ENCODE measurements at regions not wholly inside any gene's neighbourhood (a gene's known extent, or its start where the extent isn't known, plus 50 kb on each side); places are given as distances from the start of the nearest gene placed in this dataset.

- H3K4me2 ChIP-seq (ENCODE audit: low read depth, low read length): no peak overlapping the region
- BruUV-seq (replicated peaks): no TSS peak
- H3K4me3 ChIP-seq (replicated peaks in 1 of 3; ENCODE audit: insufficient read depth in 1 of 3, low read depth in 2 of 3, low read length in 3 of 3): no peak overlapping the region
- DNase-seq (ENCODE audit: low spot score) (no peak), FAIRE-seq (no peak), ATAC-seq (no peak)
- H3K27me3 ChIP-seq (ENCODE audit: control insufficient read depth in 1 of 2, insufficient read depth in 2 of 2, low read length in 2 of 2): no peaks in the 10 kb centered on the region
- H4K20me1 ChIP-seq (ENCODE audit: insufficient read depth, low read length): no peaks in the 10 kb centered on the region
- 31% methylated on average over 4 of the region's 4 CpGs for WGBS (ENCODE audit: low lambda C conversion rate)
- H2AFZ ChIP-seq (ENCODE audit: low read length): no peak overlapping the region
- TF ChIP-seq ZNF354B (CRISPR knock-in tag; IDR thresholded peaks at IDR 0.05) (no peak), MED1 (CRISPR knock-in tag; IDR thresholded peaks at IDR 0.05) (no peak), RXRA (CRISPR knock-in tag; IDR thresholded peaks at IDR 0.05) (no peak), LBX2 (CRISPR knock-in tag; IDR thresholded peaks at IDR 0.05; ENCODE audit: borderline replicate concordance) (no peak), MXD3 (CRISPR knock-in tag; IDR thresholded peaks at IDR 0.05) (no peak), ZNF546 (CRISPR knock-in tag; conservative IDR thresholded peaks at IDR 0.05) (no peak), HMG20B (CRISPR knock-in tag; conservative IDR thresholded peaks at IDR 0.05) (no peak), YY1 (IDR thresholded peaks at IDR 0.05; ENCODE audit: insufficient read depth, insufficient replicate concordance, low read depth, low read length) (no peak)
- POLR2A ChIA-PET: no interaction called here
- no peaks in the 10 kb centered on the region for H3K36me3 ChIP-seq (replicated peaks in 1 of 2; ENCODE audit: control insufficient read depth in 1 of 2, insufficient read depth in 2 of 2, low read length in 2 of 2)
- intact Hi-C loops (cut with micrococcal nuclease; ENCODE audit: unreplicated experiment) (no loop called here), in situ Hi-C loops (cut with HindIII; ENCODE audit: extremely low pct_ligation_motif_present, low pct_unique_long_range_greater_than_20kb) (no loop called here)
- no peaks in the 10 kb centered on the region for H3K4me1 ChIP-seq (ENCODE audit: insufficient read depth, low read length)
- no peak overlapping the region for H3K27ac ChIP-seq (ENCODE audit: extremely low read length, insufficient read depth, low read length)
- no peak overlapping the region for H3K9ac ChIP-seq (ENCODE audit: insufficient read depth, low read depth, low read length)
- no peaks in the 10 kb centered on the region for H3K79me2 ChIP-seq (ENCODE audit: insufficient read depth, low read length)
- CTCF ChIA-PET (ENCODE audit: low intra/inter-chr PET ratio, low total read pairs): no interaction called here
- H3K9me3 ChIP-seq (ENCODE audit: low read length): peaks cover 95% of the 10 kb centered on the region
Measured at GRCh38 chr11:41950470-41951143, 491.2 kb upstream of the LRRC4C start.

- BruUV-seq (replicated peaks): no TSS peak
- no peak for FAIRE-seq
Measured at GRCh38 chr11:41954034-41954433, 494.6 kb upstream of the LRRC4C start.

More at GRCh38 chr11:41954034-41954433, 494.6 kb upstream of the LRRC4C start:
- Histone ChIP-seq H3K27ac (ENCODE audit: extremely low read length, insufficient read depth, low read length) (no peak overlapping the region), H3K36me3 (replicated peaks in 1 of 2; ENCODE audit: control insufficient read depth in 1 of 2, insufficient read depth in 2 of 2, low read length in 2 of 2) (no peaks in the 10 kb centered on the region), H3K79me2 (ENCODE audit: insufficient read depth, low read length) (no peaks in the 10 kb centered on the region), H3K4me2 (ENCODE audit: low read depth, low read length) (no peak overlapping the region), H3K9ac (ENCODE audit: insufficient read depth, low read depth, low read length) (no peak overlapping the region), H4K20me1 (ENCODE audit: insufficient read depth, low read length) (no peaks in the 10 kb centered on the region), H3K4me3 (replicated peaks in 1 of 3; ENCODE audit: insufficient read depth in 1 of 3, low read depth in 2 of 3, low read length in 3 of 3) (no peak overlapping the region), H2AFZ (ENCODE audit: low read length) (no peak overlapping the region), H3K9me3 (ENCODE audit: low read length) (peaks cover 97% of the 10 kb centered on the region), H3K4me1 (ENCODE audit: insufficient read depth, low read length) (no peaks in the 10 kb centered on the region), H3K27me3 (ENCODE audit: control insufficient read depth in 1 of 2, insufficient read depth in 2 of 2, low read length in 2 of 2) (no peaks in the 10 kb centered on the region)
- in situ Hi-C loops (cut with HindIII; ENCODE audit: extremely low pct_ligation_motif_present, low pct_unique_long_range_greater_than_20kb): no loop called here
- TF ChIP-seq ZNF775 (CRISPR knock-in tag; IDR thresholded peaks at IDR 0.05; ENCODE audit: borderline replicate concordance): no peak
- DNase-seq (ENCODE audit: low spot score) (no peak), ATAC-seq (no peak)
- ChIA-PET CTCF (ENCODE audit: low intra/inter-chr PET ratio, low total read pairs) (no interaction called here), POLR2A (no interaction called here)
- intact Hi-C loops (cut with micrococcal nuclease; ENCODE audit: unreplicated experiment): no loop called here
